Skeletal muscle tissue (tissue), 3 donors: ENCODE measurements at regions not wholly inside any gene's neighbourhood (a gene's known extent, or its start where the extent isn't known, plus 50 kb on each side); places are given as distances from the start of the nearest gene placed in this dataset.

Experiments
- H3K27ac ChIP-seq: one replicate; pipeline ENCODE4 v1.7.0; 2013; ENCODE audit warnings: mild to moderate bottlenecking, low read depth, low read length, inconsistent platforms
- H3K27me3 ChIP-seq, 3 donors: one replicate each; pipeline ENCODE4 v1.7.0; 2013; ENCODE audit warnings: low read length in 3 of 3; ENCODE audit not compliant: control insufficient read depth in 3 of 3, insufficient read depth in 3 of 3
- H3K36me3 ChIP-seq, 3 donors: one replicate each; pipeline ENCODE4 v1.7.0; 2013; ENCODE audit warnings: low read length in 3 of 3; ENCODE audit not compliant: control insufficient read depth in 3 of 3, insufficient read depth in 3 of 3
- H3K4me1 ChIP-seq, 3 donors: one replicate each; pipeline ENCODE4 v1.7.0; 2013; ENCODE audit warnings: low read length in 3 of 3, mild to moderate bottlenecking in 3 of 3; ENCODE audit not compliant: control insufficient read depth in 3 of 3, insufficient read depth in 3 of 3
- H3K4me3 ChIP-seq, 3 donors: one replicate each; pipeline ENCODE4 v1.7.0; 2013; ENCODE audit warnings: low read length in 3 of 3
- H3K9ac ChIP-seq, 3 donors: one replicate each; pipeline ENCODE4 v1.7.0; 2013; ENCODE audit warnings: low read length in 3 of 3, mild to moderate bottlenecking in 3 of 3, moderate library complexity in 2 of 3, low read depth in 1 of 3
- H3K9me3 ChIP-seq, 3 donors: one replicate each; pipeline ENCODE4 v1.7.0; 2013; ENCODE audit warnings: low read length in 3 of 3; ENCODE audit not compliant: control insufficient read depth in 3 of 3
- donor health status: Osteomylitis.

GRCh38 chr14:36083317-36083716, 93.2 kb downstream of the PTCSC3 start:
- no peaks in the 10 kb centered on the region for H3K27me3 ChIP-seq
- H3K9ac ChIP-seq = no peak overlapping the region
- H3K4me3 ChIP-seq = no peak overlapping the region
- no peaks in the 10 kb centered on the region for H3K4me1 ChIP-seq
- no peaks in the 10 kb centered on the region for H3K36me3 ChIP-seq
- no peak overlapping the region for H3K27ac ChIP-seq
- H3K9me3 ChIP-seq = peaks cover 0 to 2% (median 0%) of the 10 kb centered on the region in 3 donors

- H3K4me1 ChIP-seq = no peaks in the 10 kb centered on the region
- H3K9ac ChIP-seq = no peak overlapping the region
- no peak overlapping the region for H3K27ac ChIP-seq
- H3K4me3 ChIP-seq = no peak overlapping the region
- H3K9me3 ChIP-seq = no peaks in the 10 kb centered on the region
- H3K27me3 ChIP-seq = no peaks in the 10 kb centered on the region
- H3K36me3 ChIP-seq = no peaks in the 10 kb centered on the region
Observed at GRCh38 chr14:36078080-36078479, 98.4 kb downstream of the PTCSC3 start.

DNA sequence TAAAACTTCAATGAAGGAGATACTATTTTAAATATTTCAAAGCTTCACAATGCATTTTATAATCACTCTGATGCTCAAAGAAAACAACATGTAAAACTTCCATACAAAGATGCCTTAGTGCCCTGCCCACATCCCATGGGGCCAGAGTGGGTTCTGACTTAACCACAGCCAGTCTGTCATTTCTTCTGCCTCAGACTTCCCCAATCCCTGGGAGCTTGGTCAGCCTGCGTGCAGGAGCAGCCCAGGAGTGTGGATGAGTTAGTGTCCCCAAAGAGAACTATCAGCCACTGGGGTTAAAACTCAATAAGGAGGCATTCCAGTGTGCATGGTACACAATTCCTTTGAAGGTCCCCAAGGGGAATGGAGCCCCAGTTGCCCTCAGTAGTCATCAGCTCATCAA, 100.3 kb downstream of the PTCSC3 start:
- Histone ChIP-seq H3K27me3 (peaks cover 0 to 3% (median 0%) of the 10 kb centered on the region in 3 donors), H3K9ac (no peak overlapping the region), H3K9me3 (no peaks in the 10 kb centered on the region), H3K4me3 (no peak overlapping the region), H3K4me1 (no peaks in the 10 kb centered on the region), H3K36me3 (no peaks in the 10 kb centered on the region), H3K27ac (no peak overlapping the region)

- Histone ChIP-seq H3K36me3 (no peaks in the 10 kb centered on the region), H3K27me3 (peaks cover 0 to 3% (median 3%) of the 10 kb centered on the region in 3 donors), H3K9me3 (no peaks in the 10 kb centered on the region), H3K4me1 (no peaks in the 10 kb centered on the region), H3K4me3 (no peak overlapping the region), H3K9ac (no peak overlapping the region), H3K27ac (no peak overlapping the region)
Observed at GRCh38 chr14:36075203-36075602, 101.3 kb downstream of the PTCSC3 start.

GRCh38 chr14:36070720-36071043, 105.8 kb downstream of the PTCSC3 start:
- H3K36me3 ChIP-seq = no peaks in the 10 kb centered on the region
- peaks cover 0 to 4% (median 0%) of the 10 kb centered on the region in 3 donors for H3K4me1 ChIP-seq
- H3K9me3 ChIP-seq = no peaks in the 10 kb centered on the region
- no peak overlapping the region for H3K4me3 ChIP-seq
- H3K27me3 ChIP-seq = peaks cover 0 to 5% (median 3%) of the 10 kb centered on the region in 3 donors
- no peak overlapping the region for H3K27ac ChIP-seq
- H3K9ac ChIP-seq = no peak overlapping the region

GRCh38 chr14:36070031-36070719, 106.3 kb downstream of the PTCSC3 start:
- H3K9ac ChIP-seq = no peak overlapping the region
- no peak overlapping the region for H3K4me3 ChIP-seq
- H3K36me3 ChIP-seq = no peaks in the 10 kb centered on the region
- no peak overlapping the region for H3K27ac ChIP-seq
- H3K9me3 ChIP-seq = no peaks in the 10 kb centered on the region
- peaks cover 0 to 4% (median 0%) of the 10 kb centered on the region in 3 donors for H3K4me1 ChIP-seq
- H3K27me3 ChIP-seq = peaks cover 0 to 5% (median 3%) of the 10 kb centered on the region in 3 donors

DNA sequence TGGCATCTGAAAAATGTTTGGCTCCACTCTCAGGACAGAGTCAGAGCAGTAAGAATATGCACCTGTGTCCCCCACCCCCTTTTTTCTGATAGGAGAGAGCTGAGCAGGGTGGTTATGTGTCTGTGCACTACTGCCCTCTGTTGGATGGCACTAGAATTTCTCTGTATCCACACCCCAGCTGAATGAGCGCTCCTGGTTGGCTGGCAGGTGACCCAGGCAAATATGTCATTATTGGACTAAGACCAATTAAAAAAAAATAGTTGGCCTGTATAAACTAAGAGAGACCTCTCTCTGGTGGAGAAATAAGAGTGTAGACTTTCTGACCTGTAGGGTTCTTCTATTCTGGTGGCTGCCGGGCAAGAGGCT, 107.0 kb downstream of the PTCSC3 start:
- Histone ChIP-seq H3K4me3 (no peak overlapping the region), H3K27me3 (peaks cover 0 to 5% (median 3%) of the 10 kb centered on the region in 3 donors), H3K9me3 (no peaks in the 10 kb centered on the region), H3K36me3 (no peaks in the 10 kb centered on the region), H3K27ac (no peak overlapping the region), H3K9ac (no peak overlapping the region), H3K4me1 (peaks cover 0 to 4% (median 0%) of the 10 kb centered on the region in 3 donors)

DNA sequence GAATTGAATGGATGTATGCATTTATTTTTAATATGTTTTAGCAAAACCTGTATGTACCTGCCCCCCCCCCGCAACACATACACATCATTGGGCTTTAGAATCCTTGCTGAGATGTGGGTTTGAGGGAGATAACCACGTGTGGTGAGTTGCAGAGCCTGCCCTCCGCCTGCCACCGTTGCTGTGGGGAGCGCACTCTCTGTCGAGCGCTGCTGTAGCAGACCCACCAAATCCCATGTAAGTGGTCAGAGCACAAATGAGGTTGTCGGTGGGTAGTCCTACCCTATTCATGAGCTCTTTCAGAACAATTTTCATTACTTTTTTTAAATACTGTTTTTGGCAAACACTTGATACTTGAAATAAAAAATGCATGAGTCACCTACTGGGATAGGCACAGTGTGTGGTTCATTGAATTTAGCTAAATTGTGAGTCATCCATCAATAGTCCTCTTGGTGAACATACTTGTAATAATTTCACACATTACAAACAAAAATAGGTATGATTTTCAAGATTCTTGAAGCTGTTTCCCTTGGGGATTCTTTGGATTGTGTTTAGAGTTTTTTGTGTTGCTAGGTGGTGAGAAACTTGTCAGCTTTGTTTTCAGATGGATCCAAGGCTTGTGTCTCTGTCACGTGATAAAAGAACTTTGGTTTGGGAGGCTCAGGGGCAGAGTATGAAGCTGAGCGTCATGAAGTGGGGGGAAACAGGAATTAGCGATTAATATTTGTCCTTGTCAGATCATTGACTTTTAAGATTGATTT, 107.6 kb downstream of the PTCSC3 start:
- Histone ChIP-seq H3K4me1 (peaks cover 0 to 4% (median 0%) of the 10 kb centered on the region in 3 donors), H3K27ac (no peak overlapping the region), H3K27me3 (peaks cover 0 to 5% (median 3%) of the 10 kb centered on the region in 3 donors), H3K36me3 (no peaks in the 10 kb centered on the region), H3K4me3 (no peak overlapping the region), H3K9ac (no peak overlapping the region), H3K9me3 (no peaks in the 10 kb centered on the region)

GRCh38 chr14:36067428-36068187, 108.9 kb downstream of the PTCSC3 start:
- no peak overlapping the region for H3K4me3 ChIP-seq
- H3K36me3 ChIP-seq = no peaks in the 10 kb centered on the region
- no peak overlapping the region for H3K27ac ChIP-seq
- H3K9ac ChIP-seq = no peak overlapping the region
- H3K27me3 ChIP-seq = peaks cover 0 to 5% (median 0%) of the 10 kb centered on the region in 3 donors
- peaks cover 0 to 4% (median 0%) of the 10 kb centered on the region in 3 donors for H3K4me1 ChIP-seq
- no peaks in the 10 kb centered on the region for H3K9me3 ChIP-seq

DNA sequence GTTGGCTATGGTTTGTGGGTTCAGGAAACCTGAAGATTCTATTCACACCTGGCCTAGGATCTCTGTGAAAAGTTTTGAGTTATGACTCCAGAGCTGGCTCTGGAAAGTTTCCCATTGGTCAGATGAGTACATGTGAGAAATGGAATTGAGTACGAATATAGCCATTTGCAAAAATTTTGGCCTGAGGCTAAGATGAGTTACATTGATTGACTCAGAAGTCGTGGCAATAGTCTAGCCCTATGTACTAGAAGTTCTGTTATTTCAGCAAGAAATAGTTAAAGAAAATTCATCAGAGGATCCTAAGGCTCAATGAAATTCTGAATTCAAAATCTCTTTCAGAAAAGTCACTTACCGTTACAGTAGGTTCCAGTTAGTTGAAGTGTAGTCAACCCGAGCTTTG, 109.9 kb downstream of the PTCSC3 start:
- Histone ChIP-seq H3K9ac (no peak overlapping the region), H3K27ac (no peak overlapping the region), H3K4me3 (no peak overlapping the region), H3K27me3 (peaks cover 0 to 5% (median 0%) of the 10 kb centered on the region in 3 donors), H3K9me3 (no peaks in the 10 kb centered on the region), H3K36me3 (no peaks in the 10 kb centered on the region), H3K4me1 (peaks cover 0 to 4% (median 0%) of the 10 kb centered on the region in 3 donors)
